Caco-2 (cell line): ENCODE measurements at regions not wholly inside any gene's neighbourhood (a gene's known extent, or its start where the extent isn't known, plus 50 kb on each side); places are given as distances from the start of the nearest gene placed in this dataset.

Experiments used
- BruUV-seq: library from RNA; stranded (reverse); fragments of 400-500 nt; replicated peaks from 2 replicates; lab custom pipeline; 2021; lab: Mats Ljungman, UMichigan
- CTCF ChIA-PET: fragments of 300-600 bp; sonication (Branson Sonifier 250); formaldehyde crosslinking; loops from one replicate; lab custom pipeline; 2022; ENCODE audit warnings: antibody characterized with exemption; lab: Charles Lee
- POLR2A ChIA-PET: fragments of 300-600 bp; sonication (Branson Sonifier 250); formaldehyde crosslinking; loops from one replicate; lab custom pipeline; 2022; ENCODE audit warnings: antibody characterized with exemption; lab: Charles Lee
- DNase-seq, 2 experiments: peaks; one replicate each; pipeline versions ENCODE4 v3.0.0 to v3.0.0-alpha.2; 2020 to 2022
- H3K27me3 ChIP-seq: replicated peaks from 2 replicates; pipeline ENCODE4 v1.6.0; 2011; ENCODE audit warnings: low read length; ENCODE audit not compliant: control insufficient read depth, insufficient read depth
- H3K36me3 ChIP-seq: 2 replicates; pipeline ENCODE4 v1.5.1; 2011; ENCODE audit warnings: low read length; ENCODE audit not compliant: control insufficient read depth, insufficient read depth
- H3K4me1 ChIP-seq: fragments of 250-450 bp; sonication (Bioruptor Pico); 2 replicates; pipeline ENCODE4 v1.5.1; 2020; ENCODE audit warnings: mild to moderate bottlenecking
- H3K4me3 ChIP-seq: 2 replicates; pipeline ENCODE4 v1.5.1; 2011; ENCODE audit warnings: low read depth, mild to moderate bottlenecking, control low read depth, low read length
- H3K9me3 ChIP-seq: fragments of 250-450 bp; sonication (Bioruptor Pico); 2 replicates; pipeline ENCODE4 v1.5.1; 2020; ENCODE audit warnings: mild to moderate bottlenecking, moderate library complexity
- H3K27ac Mint-ChIP-seq: one replicate; pipeline ENCODE4 v1.8.0; 2022; ENCODE audit warnings: mixed read lengths; ENCODE audit not compliant: unreplicated experiment
- H3K27me3 Mint-ChIP-seq: one replicate; pipeline ENCODE4 v1.8.0; 2022; ENCODE audit warnings: mixed read lengths; ENCODE audit not compliant: insufficient read depth, unreplicated experiment
- H3K36me3 Mint-ChIP-seq: one replicate; pipeline ENCODE4 v1.8.0; 2022; ENCODE audit warnings: mild to moderate bottlenecking, mixed read lengths; ENCODE audit not compliant: insufficient read depth, unreplicated experiment
- H3K4me1 Mint-ChIP-seq: one replicate; pipeline ENCODE4 v1.8.0; 2022; ENCODE audit warnings: low read depth, mixed read lengths; ENCODE audit not compliant: unreplicated experiment
- H3K4me3 Mint-ChIP-seq: one replicate; pipeline ENCODE4 v1.8.0; 2022; ENCODE audit warnings: mild to moderate bottlenecking, moderate library complexity, mixed read lengths; ENCODE audit not compliant: unreplicated experiment
- H3K9me3 Mint-ChIP-seq: one replicate; pipeline ENCODE4 v1.8.0; 2022; ENCODE audit warnings: mixed read lengths; ENCODE audit not compliant: unreplicated experiment
- CTCF ChIP-seq, 2 experiments: fragments of 200-600 bp in 1 of 2; IDR thresholded peaks; 1 replicate in 1 of 2; 2 replicates in 1 of 2; pipeline versions ENCODE4 v1.5.1 to v1.8.0; 2011 to 2022; ENCODE audit warnings: antibody characterized with exemption in 1 of 2, control low read depth in 1 of 2, inconsistent platforms in 1 of 2, low read depth in 1 of 2, low read length in 1 of 2, mild to moderate bottlenecking in 1 of 2, moderate library complexity in 1 of 2; ENCODE audit not compliant: insufficient read depth in 1 of 2, severe bottlenecking in 1 of 2, unreplicated experiment in 1 of 2
- intact Hi-C: fragments of 100-400 bp; cut with micrococcal nuclease; formaldehyde crosslinking; loops from one replicate; pipeline ENCODE4 v1.10.0; 2022; ENCODE audit not compliant: unreplicated experiment

- no peak for DNase-seq
- POLR2A ChIA-PET, result no interaction called here
Observed at GRCh38 chr5:96254980-96255691, 177.9 kb downstream of the PCSK1 start.

GRCh38 chr5:96253140-96253539, 179.9 kb downstream of the PCSK1 start:
- no peak for DNase-seq
- TF ChIP-seq CTCF (IDR thresholded peaks at IDR 0.05; ENCODE audit: insufficient read depth in 1 of 2, low read depth in 1 of 2, low read length in 1 of 2, severe bottlenecking in 1 of 2, unreplicated experiment in 1 of 2), result no peak
- intact Hi-C loops, result no loop called here
- Histone ChIP-seq H3K4me1 (no peaks in the 10 kb centered on the region), H3K9me3 (no peaks in the 10 kb centered on the region), H3K36me3 (no peaks in the 10 kb centered on the region), H3K27me3 (no peaks in the 10 kb centered on the region), H3K4me3 (no peak overlapping the region)
- POLR2A ChIA-PET, result no interaction called here
- no peak overlapping the region for H3K27ac Mint-ChIP-seq
- no peaks in the 10 kb centered on the region for H3K36me3 Mint-ChIP-seq
- H3K4me3 Mint-ChIP-seq, result no peak overlapping the region
- no peaks in the 10 kb centered on the region for H3K9me3 Mint-ChIP-seq
- no TSS peak for BruUV-seq
- CTCF ChIA-PET, result no interaction called here
- peaks cover 3% of the 10 kb centered on the region for H3K4me1 Mint-ChIP-seq
- no peaks in the 10 kb centered on the region for H3K27me3 Mint-ChIP-seq

More at GRCh38 chr5:96254980-96255691, 177.9 kb downstream of the PCSK1 start:
- intact Hi-C loops, result no loop called here
- no peaks in the 10 kb centered on the region for H3K9me3 ChIP-seq
- H3K27me3 Mint-ChIP-seq, result no peaks in the 10 kb centered on the region
- CTCF ChIA-PET, result no interaction called here
- no peaks in the 10 kb centered on the region for H3K36me3 ChIP-seq
- no peaks in the 10 kb centered on the region for H3K36me3 Mint-ChIP-seq
- BruUV-seq, result no TSS peak
- TF ChIP-seq CTCF (IDR thresholded peaks at IDR 0.05; ENCODE audit: insufficient read depth in 1 of 2, low read depth in 1 of 2, low read length in 1 of 2, severe bottlenecking in 1 of 2, unreplicated experiment in 1 of 2), result no peak
- H3K27me3 ChIP-seq, result no peaks in the 10 kb centered on the region
- no peak overlapping the region for H3K27ac Mint-ChIP-seq
- peaks cover 10% of the 10 kb centered on the region for H3K4me1 Mint-ChIP-seq
- H3K4me3 Mint-ChIP-seq, result no peak overlapping the region
- no peak overlapping the region for H3K4me3 ChIP-seq
- H3K4me1 ChIP-seq, result peaks cover 6% of the 10 kb centered on the region; the same call in 1 of the 2 replicates
- no peaks in the 10 kb centered on the region for H3K9me3 Mint-ChIP-seq

GRCh38 chr5:96252596-96252995, 180.5 kb downstream of the PCSK1 start:
- Mint-ChIP-seq H3K9me3 (no peaks in the 10 kb centered on the region), H3K4me1 (peaks cover 6% of the 10 kb centered on the region), H3K27ac (no peak overlapping the region), H3K27me3 (no peaks in the 10 kb centered on the region), H3K36me3 (no peaks in the 10 kb centered on the region), H3K4me3 (no peak overlapping the region)
- intact Hi-C loops, result no loop called here
- TF ChIP-seq CTCF (IDR thresholded peaks at IDR 0.05; ENCODE audit: insufficient read depth in 1 of 2, low read depth in 1 of 2, low read length in 1 of 2, severe bottlenecking in 1 of 2, unreplicated experiment in 1 of 2), result no peak
- Histone ChIP-seq H3K36me3 (no peaks in the 10 kb centered on the region), H3K4me3 (no peak overlapping the region), H3K4me1 (no peaks in the 10 kb centered on the region), H3K27me3 (no peaks in the 10 kb centered on the region), H3K9me3 (no peaks in the 10 kb centered on the region)
- BruUV-seq, result no TSS peak
- no peak for DNase-seq
- ChIA-PET POLR2A (no interaction called here), CTCF (no interaction called here)
